GM19455 (cell line): ENCODE measurements at regions not wholly inside any gene's neighbourhood (a gene's known extent, or its start where the extent isn't known, plus 50 kb on each side); places are given as distances from the start of the nearest gene placed in this dataset.
A peak's percentile ranks its signal among the peaks of the same experiment; 100 is the strongest.

Experiments
- ATAC-seq: cut with Tn5 transposase; IDR thresholded peaks from one replicate; pipeline ENCODE4 v1.9.1; 2021; ENCODE audit not compliant: unreplicated experiment

GRCh38 chr18:26745288-26746181, 120.0 kb downstream of the AQP4 start:
- ATAC-seq = no peak

GRCh38 chr18:26741758-26742157, 123.7 kb downstream of the AQP4 start:
- no peak for ATAC-seq

GRCh38 chr18:26741048-26741447, 124.5 kb downstream of the AQP4 start:
- ATAC-seq = no peak

- ATAC-seq = no peak
These were observed 125.1 kb downstream of the AQP4 start for GRCh38 chr18:26740396-26740795.

GRCh38 chr18:26738706-26739105, 126.8 kb downstream of the AQP4 start:
- ATAC-seq = no peak

GRCh38 chr18:26736301-26736700, 129.2 kb downstream of the AQP4 start:
- no peak for ATAC-seq

- no peak for ATAC-seq
These were observed 130.7 kb downstream of the AQP4 start for GRCh38 chr18:26734760-26735159.

GRCh38 chr18:26729449-26729848, 136.1 kb downstream of the AQP4 start:
- ATAC-seq = no peak

- ATAC-seq = no peak
These were observed 136.5 kb downstream of the AQP4 start for GRCh38 chr18:26729008-26729407.

- ATAC-seq = no peak
These were observed 141.5 kb downstream of the AQP4 start for GRCh38 chr18:26723981-26724380.

- ATAC-seq = no peak
These were observed 143.0 kb downstream of the AQP4 start for GRCh38 chr18:26722565-26722931.

- no peak for ATAC-seq
These were observed 143.5 kb downstream of the AQP4 start for GRCh38 chr18:26721854-26722564.

GRCh38 chr18:26719896-26720295, 145.6 kb downstream of the AQP4 start:
- ATAC-seq = no peak

- no peak for ATAC-seq
These were observed 148.3 kb downstream of the AQP4 start for GRCh38 chr18:26717123-26717719.

GRCh38 chr18:26714739-26715138, 150.8 kb downstream of the AQP4 start:
- ATAC-seq = no peak

GRCh38 chr18:26711756-26712155, 153.8 kb downstream of the AQP4 start:
- ATAC-seq = no peak

- ATAC-seq = peak; percentile 81
These were observed 154.9 kb downstream of the AQP4 start for GRCh38 chr18:26710470-26711096.

- ATAC-seq = no peak
These were observed 155.6 kb downstream of the AQP4 start for GRCh38 chr18:26709897-26710296.

- ATAC-seq = no peak
These were observed 156.4 kb downstream of the AQP4 start for GRCh38 chr18:26708806-26709716.

- ATAC-seq = no peak
These were observed 158.6 kb downstream of the AQP4 start for GRCh38 chr18:26706911-26707351.
